Erythroblast (primary cell): ENCODE measurements at regions not wholly inside any gene's neighbourhood (a gene's known extent, or its start where the extent isn't known, plus 50 kb on each side); places are given as distances from the start of the nearest gene placed in this dataset.
A peak's percentile ranks its signal among the peaks of the same experiment; 100 is the strongest.

Experiments used
- DNase-seq, 2 experiments: peaks; one replicate each; lab custom pipeline; 2025; lab: John Stamatoyannopoulos, UW
- GATA1 ChIP-seq: IDR thresholded peaks from 2 replicates; pipeline ENCODE4 v1.6.1; 2011; ENCODE audit warnings: low read depth, mild to moderate bottlenecking, control low read depth, low read length, moderate library complexity
- POLR2A ChIP-seq: IDR thresholded peaks from 2 replicates; pipeline ENCODE4 v1.6.1; 2011; ENCODE audit warnings: mild to moderate bottlenecking, low read length

- no peak for DNase-seq
- TF ChIP-seq GATA1 (no peak), POLR2A (no peak)
These were observed 1142.1 kb downstream of the FLRT2 start for GRCh38 chr14:86672080-86672479.

- no peak for TF ChIP-seq GATA1
- no peak for TF ChIP-seq POLR2A
- no peak for DNase-seq
These were observed 1136.0 kb downstream of the FLRT2 start for GRCh38 chr14:86665975-86666374.

GRCh38 chr14:86662334-86662733 is 1132.4 kb downstream of the FLRT2 start:
- DNase-seq: no peak
- TF ChIP-seq POLR2A: no peak
- TF ChIP-seq GATA1: no peak

- TF ChIP-seq GATA1 (no peak), POLR2A (no peak)
- DNase-seq: peak; percentile 50 to 75
These were observed 1124.7 kb downstream of the FLRT2 start for GRCh38 chr14:86654558-86655184.

GRCh38 chr14:86652526-86652925 is 1122.6 kb downstream of the FLRT2 start:
- no peak for DNase-seq

GRCh38 chr14:86646696-86647690 is 1117.0 kb downstream of the FLRT2 start:
- DNase-seq: peak in 1 of 2 experiments; percentile 3
- TF ChIP-seq GATA1: no peak
- TF ChIP-seq POLR2A: no peak

More at GRCh38 chr14:86652526-86652925, 1122.6 kb downstream of the FLRT2 start:
- no peak for TF ChIP-seq POLR2A
- no peak for TF ChIP-seq GATA1

- no peak for DNase-seq
- TF ChIP-seq GATA1 (no peak), POLR2A (no peak)
These were observed 1116.2 kb downstream of the FLRT2 start for GRCh38 chr14:86646125-86646524.

- TF ChIP-seq POLR2A (no peak), GATA1 (no peak)
- DNase-seq: no peak
These were observed 1111.4 kb downstream of the FLRT2 start for GRCh38 chr14:86641310-86641709.

- TF ChIP-seq GATA1: no peak
- no peak for TF ChIP-seq POLR2A
These were observed 1110.3 kb downstream of the FLRT2 start for GRCh38 chr14:86640288-86640687.

GRCh38 chr14:86639666-86640065 is 1109.7 kb downstream of the FLRT2 start:
- TF ChIP-seq POLR2A (no peak), GATA1 (no peak)
- no peak for DNase-seq

More at GRCh38 chr14:86640288-86640687, 1110.3 kb downstream of the FLRT2 start:
- no peak for DNase-seq

GRCh38 chr14:86639146-86639545 is 1109.2 kb downstream of the FLRT2 start:
- no peak for TF ChIP-seq GATA1
- no peak for TF ChIP-seq POLR2A
- DNase-seq: no peak

- no peak for TF ChIP-seq POLR2A
- TF ChIP-seq GATA1: no peak
- no peak for DNase-seq
These were observed 1097.1 kb downstream of the FLRT2 start for GRCh38 chr14:86627080-86627479.

- no peak for DNase-seq
- no peak for TF ChIP-seq GATA1
- TF ChIP-seq POLR2A: no peak
These were observed 1096.6 kb downstream of the FLRT2 start for GRCh38 chr14:86626530-86626929.

- no peak for TF ChIP-seq POLR2A
- no peak for TF ChIP-seq GATA1
- no peak for DNase-seq
These were observed 1095.7 kb downstream of the FLRT2 start for GRCh38 chr14:86625637-86626036.
